ENCODE measurements at regions not wholly inside any gene's neighbourhood (a gene's known extent, or its start where the extent isn't known, plus 50 kb on each side); places are given as distances from the start of the nearest gene placed in this dataset.

GRCh38 chr17:15048381-15048780 is 216.7 kb downstream of the PMP22 start:
- TF ChIP-seq CTCF (IDR thresholded peaks at IDR 0.05; ENCODE audit: low read length) (no peak), EZH2 (optimal IDR thresholded peaks at IDR 0.05; ENCODE audit: low read depth, low read length) (no peak), EZH2phosphoT487 (IDR thresholded peaks at IDR 0.05; ENCODE audit: low read length) (no peak)
